GM21717 (cell line): ENCODE measurements at regions not wholly inside any gene's neighbourhood (a gene's known extent, or its start where the extent isn't known, plus 50 kb on each side); places are given as distances from the start of the nearest gene placed in this dataset.
"Not testable (repeated sequence)": the region's sequence is repeated elsewhere in the genome, so short reads cannot be mapped to it uniquely, and the experiment has no call there.

Experiments
- ATAC-seq: cut with Tn5 transposase; IDR thresholded peaks from one replicate; pipeline ENCODE4 v1.9.1; 2021; ENCODE audit warnings: mild to moderate bottlenecking, moderate library complexity; ENCODE audit not compliant: unreplicated experiment

DNA sequence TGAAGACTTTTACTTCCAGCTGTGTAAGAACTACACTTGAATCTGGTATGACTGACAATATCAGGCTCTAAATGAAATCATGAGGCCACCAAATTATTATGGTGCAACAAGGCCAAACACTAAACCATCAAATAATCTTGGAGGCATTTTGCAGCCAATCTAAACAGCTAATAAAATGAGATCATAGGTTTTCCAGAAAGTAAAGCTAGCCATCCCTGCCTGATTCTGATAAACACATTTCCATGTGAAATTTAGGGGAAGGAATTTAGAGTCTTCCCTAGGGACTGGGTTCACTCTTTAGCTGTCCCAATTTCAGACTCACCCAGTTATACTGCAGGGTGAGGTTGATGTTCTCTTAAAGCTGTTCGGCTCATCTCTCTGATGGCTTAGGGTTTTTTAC is 190.3 kb upstream of the TMEM196 start:
- no peak for ATAC-seq

- no peak for ATAC-seq
Measured at GRCh38 chr7:19958309-19958896, 185.0 kb upstream of the TMEM196 start.

- ATAC-seq = no peak
Measured at GRCh38 chr7:19957664-19958063, 184.2 kb upstream of the TMEM196 start.

- not testable (repeated sequence) for ATAC-seq
Measured at GRCh38 chr7:19954166-19954565, 180.7 kb upstream of the TMEM196 start.

DNA sequence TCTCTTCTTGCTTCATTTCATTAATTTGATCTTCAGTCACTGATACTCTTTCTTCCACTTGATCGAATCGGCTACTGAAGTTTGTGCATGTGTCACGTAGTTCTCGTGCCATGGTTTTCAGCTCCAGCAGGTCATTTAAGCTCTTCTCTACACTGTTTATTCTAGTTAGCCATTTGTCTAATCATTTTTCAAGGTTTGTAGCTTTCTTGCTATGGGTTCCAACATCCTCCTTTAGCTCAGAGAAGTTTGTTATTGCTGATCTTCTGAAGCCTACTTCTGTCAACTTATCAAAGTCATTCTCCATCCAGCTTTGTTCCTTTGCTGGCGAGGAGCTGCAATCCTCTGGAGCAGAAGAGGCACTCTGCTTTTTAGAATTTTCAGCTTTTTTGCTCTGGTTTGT is 180.0 kb upstream of the TMEM196 start:
- ATAC-seq = not testable (repeated sequence)

DNA sequence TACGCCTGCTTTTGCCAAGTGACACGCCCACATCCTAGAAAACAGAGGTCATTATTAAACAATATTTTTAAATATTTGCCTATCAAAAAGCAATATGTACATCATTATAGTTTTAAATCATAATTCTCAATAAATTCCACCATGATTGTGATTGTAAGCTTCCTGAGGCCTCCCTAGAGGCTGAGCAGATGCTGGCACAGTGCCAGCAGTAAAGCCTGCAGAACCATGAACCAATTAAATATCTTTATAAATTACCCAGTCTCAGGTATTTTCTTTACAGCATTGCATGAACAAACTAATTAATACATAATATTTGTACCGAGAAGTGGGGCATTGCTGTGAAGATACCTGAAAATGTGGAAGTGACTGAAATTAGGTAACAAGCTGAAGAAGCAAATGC is 174.7 kb upstream of the TMEM196 start:
- no peak for ATAC-seq

GRCh38 chr7:19944363-19945120 is 171.1 kb upstream of the TMEM196 start:
- ATAC-seq = no peak

GRCh38 chr7:19939746-19940145 is 166.3 kb upstream of the TMEM196 start:
- no peak for ATAC-seq

DNA sequence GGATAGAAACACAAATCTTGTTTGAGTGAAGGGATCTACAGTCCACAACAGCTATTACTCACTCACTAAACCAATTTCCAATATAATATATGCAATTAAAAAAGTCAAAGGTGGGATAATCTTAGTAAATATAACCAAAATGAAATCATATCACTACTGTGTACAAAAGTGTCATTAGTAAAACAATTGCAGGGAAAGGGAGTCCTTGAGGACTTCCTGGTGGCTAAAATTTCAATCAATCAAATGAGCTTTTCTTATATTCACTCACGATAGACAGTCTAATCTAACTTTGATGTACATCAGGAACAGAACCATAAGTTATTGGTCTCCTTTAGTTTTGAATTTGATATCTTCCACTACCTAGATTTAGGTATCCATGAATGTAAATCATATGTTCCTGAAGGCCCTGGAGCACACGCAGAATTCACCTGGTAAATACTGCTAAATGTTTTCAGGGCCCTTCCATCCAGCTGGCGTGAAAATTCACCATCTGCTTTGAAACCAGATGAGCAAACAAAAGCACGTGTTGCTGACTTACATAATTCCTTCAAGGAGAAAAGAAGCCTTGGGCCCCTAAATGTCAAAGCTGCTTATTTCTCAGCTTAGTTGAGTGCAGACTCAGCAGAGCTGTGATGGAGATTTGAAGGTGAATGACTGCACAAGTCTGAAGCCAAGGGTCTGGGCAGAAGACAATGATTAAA is 159.3 kb upstream of the TMEM196 start:
- ATAC-seq = no peak

GRCh38 chr7:19930851-19931250 is 157.4 kb upstream of the TMEM196 start:
- no peak for ATAC-seq

DNA sequence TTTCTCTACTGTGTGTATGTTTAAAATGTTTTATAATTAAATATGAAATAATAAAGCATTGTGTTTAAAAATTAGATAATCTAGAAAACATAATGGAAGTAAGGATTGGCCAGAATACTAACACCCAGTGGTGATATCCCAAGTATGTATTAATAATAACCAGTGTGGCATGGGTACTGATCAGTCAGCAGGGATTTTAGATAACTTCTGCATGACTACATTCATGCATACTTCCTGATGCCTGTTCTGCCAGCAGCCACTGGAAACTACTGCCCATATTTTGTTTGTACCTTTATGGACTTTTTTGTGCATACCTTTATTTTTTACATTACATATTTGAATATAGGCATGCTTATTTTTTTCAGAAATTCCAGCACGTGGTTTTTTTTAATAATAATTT is 156.6 kb upstream of the TMEM196 start:
- ATAC-seq = no peak

DNA sequence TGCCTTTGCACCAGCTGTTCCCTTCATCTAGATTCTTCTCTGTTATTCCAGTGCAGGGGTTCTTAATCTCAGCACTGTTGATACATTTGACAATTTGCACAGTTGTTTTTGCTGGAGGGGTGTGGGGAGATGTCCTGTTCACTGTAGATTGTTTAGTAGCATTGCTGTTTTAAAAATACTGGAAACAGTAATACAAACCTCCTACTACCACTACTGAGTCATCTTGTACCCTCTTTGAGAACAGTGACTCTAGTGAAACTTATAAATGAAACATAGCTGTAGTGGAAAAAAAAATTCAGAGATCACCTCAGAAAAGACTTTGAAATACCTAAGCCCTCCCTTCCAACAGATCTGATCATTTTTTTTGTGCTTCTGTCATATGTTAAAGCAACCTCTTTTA is 154.8 kb upstream of the TMEM196 start:
- ATAC-seq = peak; percentile 96

GRCh38 chr7:19920705-19921104 is 147.3 kb upstream of the TMEM196 start:
- ATAC-seq = no peak

GRCh38 chr7:19920166-19920565 is 146.7 kb upstream of the TMEM196 start:
- ATAC-seq = no peak

- ATAC-seq = no peak
Measured at GRCh38 chr7:19919261-19920095, 146.1 kb upstream of the TMEM196 start.

DNA sequence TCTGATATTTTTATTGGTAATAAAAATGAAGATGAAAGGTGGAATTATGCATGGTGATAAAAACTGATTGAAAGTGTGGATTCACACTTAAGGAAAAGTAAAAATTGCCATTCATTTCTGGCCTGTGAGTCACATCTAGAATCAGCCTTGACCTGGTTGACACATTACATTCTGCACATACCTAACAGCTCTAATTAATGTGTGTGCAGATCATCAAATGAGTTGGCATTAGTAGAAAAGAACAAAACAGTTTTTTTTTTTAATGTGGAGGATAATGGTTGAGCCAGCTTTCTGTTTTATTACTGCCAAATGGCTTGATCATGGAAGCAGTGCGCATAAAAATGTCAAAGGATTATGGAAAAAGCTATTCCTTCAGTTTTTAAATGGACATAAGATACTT is 142.6 kb upstream of the TMEM196 start:
- ATAC-seq = no peak

DNA sequence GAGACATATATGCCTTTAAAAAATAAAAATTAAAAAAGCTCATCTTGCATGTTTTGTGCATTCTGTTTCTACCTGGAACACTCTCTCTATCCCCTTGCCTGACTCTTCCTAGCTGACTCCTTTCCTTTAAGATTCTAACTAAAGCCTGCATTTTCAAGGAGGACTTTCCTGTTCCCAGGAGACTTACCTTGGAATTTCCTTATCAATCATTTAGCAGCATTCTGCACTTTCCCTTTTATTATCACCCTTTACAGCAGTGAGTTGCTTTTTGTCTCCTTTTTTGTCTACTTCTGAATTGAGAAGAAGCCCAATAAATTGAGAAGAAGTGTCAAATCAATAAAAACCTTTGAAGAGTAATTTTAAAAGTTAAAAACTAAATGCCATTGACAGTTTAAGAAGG is 142.2 kb upstream of the TMEM196 start:
- no peak for ATAC-seq

DNA sequence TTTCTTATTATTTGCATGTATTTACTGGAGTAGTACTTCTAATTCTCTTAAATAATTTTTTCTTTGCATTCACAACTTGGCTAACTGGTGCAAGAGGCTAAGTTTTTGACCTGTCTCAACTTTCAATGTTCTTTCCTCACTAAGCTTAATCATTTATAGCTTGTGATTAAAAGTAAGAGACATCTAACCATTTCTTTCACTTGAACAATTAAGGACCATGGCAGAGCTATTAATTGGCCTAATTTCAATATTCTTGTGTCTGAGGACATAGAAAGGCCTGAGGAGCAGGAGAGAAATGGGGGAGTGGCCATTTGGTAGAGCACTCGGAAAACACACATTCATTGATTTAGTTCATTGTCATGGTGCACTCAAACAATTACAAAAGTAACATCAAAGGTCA is 141.4 kb upstream of the TMEM196 start:
- no peak for ATAC-seq

- ATAC-seq = no peak
Measured at GRCh38 chr7:19900118-19900517, 126.7 kb upstream of the TMEM196 start.

DNA sequence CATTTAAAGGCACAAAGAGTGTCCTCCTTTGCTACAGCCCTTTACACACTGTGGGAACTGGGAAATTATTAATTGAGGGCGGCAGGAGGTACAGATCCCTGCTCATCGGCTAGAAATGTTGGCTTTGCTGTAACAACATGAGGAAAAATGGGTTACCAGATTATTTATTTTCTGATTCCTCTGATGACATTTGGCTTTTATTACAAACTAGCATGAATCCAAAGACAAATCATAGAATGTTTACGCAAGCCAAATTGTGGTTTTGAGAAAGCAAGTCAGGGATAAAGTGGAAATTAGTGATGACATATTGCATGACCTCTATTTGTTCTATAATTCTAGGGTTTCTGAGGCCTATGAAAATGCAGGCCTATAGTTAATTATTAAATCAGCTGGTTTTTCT is 126.1 kb upstream of the TMEM196 start:
- ATAC-seq = no peak

DNA sequence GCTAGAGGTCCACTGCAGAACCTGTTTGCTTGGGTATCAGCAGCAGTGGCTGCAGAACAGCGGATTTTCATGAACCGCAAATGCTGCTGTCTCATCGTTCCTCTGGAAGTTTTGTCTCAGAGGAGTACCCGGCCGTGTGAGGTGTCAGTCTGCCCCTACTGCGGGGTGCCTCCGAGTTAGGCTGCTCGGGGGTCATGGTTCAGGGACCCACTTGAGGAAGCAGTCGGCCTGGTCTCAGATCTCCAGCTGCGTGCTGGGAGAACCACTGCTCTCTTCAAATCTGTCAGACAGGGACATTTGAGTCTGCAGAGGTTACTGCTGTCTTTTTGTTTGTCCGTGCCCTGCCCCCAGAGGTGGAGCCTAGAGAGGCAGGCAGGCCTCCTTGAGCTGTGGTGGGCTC is 109.5 kb upstream of the TMEM196 start:
- not testable (repeated sequence) for ATAC-seq
